Activated effector memory CD4-positive, alpha-beta T cell treated with Interleukin-2 at 50 U/mL for 16 hours (primary cell): ENCODE measurements at regions not wholly inside any gene's neighbourhood (a gene's known extent, or its start where the extent isn't known, plus 50 kb on each side); places are given as distances from the start of the nearest gene placed in this dataset.
"Not testable (repeated sequence)": the region's sequence is repeated elsewhere in the genome, so short reads cannot be mapped to it uniquely, and the experiment has no call there.

Source experiments
- DNase-seq: peaks from one replicate; pipeline ENCODE4 v3.0.0-alpha.2; 2020

- DNase-seq, result no peak
These were observed 343.2 kb downstream of the EIPR1 start for GRCh38 chr2:3034396-3034795.

DNA sequence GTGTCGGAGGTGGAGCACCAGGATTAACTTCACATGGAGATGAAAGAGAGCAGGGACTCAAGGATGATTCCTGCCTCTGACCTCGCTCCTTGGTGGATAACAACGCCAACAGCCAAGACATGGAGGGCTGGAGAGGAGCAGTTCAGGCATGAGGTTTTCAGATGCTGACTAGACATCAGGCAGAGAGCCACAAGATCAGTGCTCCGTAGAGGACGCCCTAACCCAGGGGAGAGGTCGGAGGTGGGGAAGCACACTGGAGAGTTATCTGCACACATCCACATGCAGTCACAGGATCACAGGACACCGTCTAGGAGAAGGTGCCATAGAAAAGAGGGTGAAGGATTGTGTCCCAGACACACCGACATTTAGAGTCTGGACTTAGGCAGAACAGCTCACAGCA lies 344.3 kb downstream of the EIPR1 start:
- no peak for DNase-seq

- not testable (repeated sequence) for DNase-seq
These were observed 346.8 kb downstream of the EIPR1 start for GRCh38 chr2:3030791-3031190.

DNA sequence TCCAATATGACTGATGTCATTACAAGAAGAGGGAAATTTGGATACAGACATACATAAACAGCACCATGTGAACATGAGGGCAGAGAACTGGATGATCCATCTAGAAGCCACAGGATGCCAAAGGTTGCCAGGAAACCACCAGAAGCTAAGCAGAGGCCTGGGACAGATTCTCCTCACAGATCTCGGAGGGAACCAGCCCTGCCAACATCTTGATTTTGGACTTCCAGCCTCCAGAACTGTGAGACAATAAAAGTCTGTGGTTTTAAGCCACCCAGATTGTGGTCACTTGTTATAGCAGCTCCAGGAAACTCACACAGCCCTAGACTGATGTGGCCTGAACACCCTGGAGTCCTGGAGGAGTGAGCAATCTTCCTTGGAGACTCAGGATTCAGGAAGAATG lies 351.6 kb downstream of the EIPR1 start:
- DNase-seq, result no peak

- DNase-seq, result no peak
These were observed 352.4 kb downstream of the EIPR1 start for GRCh38 chr2:3025261-3025660.

DNA sequence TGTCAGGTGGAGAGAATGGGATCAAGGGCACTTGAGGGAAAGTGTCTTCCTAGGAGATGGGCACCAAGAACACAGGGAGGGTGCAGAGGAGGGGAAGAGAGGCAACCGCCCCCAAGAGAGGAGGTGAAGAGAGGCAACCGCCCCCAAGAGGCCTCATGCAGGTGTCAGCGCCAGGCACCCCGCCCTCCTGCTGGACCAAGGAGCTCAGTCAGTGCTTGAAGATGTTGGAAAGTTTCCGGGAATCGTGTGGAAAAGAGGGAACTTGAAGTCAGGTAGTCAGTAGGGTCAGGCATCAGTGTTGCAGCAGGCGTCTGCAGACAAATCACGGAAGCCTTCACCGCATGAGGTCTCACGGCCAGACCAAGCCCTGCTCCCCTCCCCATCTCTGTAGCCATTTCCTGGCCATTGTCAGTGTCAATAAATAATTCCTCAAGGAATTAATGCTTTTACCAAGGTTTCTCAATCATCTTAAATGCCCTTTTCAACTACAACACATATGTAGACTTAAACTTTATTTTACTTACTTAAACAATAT lies 353.1 kb downstream of the EIPR1 start:
- no peak for DNase-seq

DNA sequence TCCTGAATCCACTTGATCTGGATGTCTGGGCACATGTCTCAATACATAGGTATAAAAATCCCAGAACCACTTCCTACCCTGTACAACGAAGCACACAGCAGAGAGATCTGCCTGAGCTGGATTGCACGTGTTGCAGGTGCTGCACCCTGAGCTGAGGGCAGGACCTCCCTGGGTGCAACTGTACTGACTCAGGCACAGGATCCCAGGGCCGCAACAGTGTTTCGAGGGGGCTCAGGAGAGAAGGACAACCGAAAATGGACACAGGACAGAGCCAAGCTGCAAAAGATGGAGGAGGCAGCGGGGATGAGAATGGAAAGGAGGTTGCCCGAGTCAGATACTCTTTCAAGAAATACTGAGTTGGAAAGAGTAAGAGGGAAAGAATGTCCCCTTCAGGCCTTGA lies 354.1 kb downstream of the EIPR1 start:
- DNase-seq, result no peak

DNA sequence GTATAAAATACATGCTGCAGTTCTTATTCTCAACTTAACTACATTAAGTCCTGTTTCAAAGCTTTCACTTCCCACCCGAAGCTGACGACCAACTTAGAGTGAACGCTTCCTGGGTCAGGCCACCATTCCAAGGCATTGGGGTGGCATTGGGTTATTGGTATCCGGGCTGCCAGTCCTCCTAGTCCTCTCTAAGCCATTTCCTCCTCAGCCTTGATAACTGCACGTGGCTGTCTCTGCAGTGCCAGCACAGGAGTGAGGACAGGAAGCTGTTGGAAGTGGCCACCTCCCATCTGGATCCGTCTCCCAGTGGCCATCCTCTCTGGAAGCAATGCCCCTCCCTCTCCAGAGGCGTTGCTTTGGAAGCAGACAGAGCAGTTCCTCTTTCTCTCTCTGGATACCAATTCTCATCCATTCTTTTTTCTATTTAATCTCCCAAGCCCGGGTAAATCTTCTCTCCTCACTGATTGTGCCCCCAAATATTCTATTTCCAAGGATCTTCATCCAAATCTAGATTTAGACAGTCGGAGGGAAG lies 354.7 kb downstream of the EIPR1 start:
- DNase-seq, result no peak

DNA sequence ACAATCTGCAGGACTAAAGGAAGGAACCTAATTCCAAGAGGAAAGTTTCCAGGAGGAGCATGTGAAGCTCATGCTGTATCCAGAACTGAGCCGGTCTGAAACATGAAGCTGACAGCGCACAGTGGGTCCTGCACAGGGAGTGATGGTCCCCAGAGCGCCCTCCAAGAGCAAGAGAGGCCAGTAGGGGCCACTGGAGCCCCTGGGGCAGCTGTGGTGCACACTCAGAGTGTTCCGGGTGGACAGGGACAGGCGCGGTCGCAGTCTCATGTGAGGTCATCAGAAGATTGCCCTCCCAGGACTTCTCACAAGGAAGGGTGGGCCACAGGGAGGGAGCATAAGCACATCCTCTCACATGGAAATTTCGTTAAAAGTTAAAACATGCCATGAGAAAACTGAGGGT lies 355.9 kb downstream of the EIPR1 start:
- no peak for DNase-seq

DNA sequence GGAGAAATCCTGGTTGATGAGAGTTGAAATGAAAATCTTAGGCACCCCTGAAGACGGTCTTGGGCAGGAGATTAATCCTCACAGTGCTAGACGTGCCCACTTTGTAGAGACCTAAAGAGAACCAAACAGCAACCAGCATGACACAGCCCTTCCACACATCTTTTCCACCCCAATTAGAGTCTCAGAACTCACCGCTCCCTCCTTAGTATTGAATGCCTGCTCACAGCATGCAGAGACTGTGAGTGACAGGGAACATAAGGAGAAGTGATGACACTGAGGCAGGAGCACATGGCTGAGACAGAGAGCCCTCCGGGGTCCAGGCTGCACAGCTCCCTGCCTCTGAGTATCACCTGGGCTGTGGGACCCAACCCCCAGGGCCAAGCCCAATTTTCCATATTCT lies 367.6 kb downstream of the EIPR1 start:
- no peak for DNase-seq

DNA sequence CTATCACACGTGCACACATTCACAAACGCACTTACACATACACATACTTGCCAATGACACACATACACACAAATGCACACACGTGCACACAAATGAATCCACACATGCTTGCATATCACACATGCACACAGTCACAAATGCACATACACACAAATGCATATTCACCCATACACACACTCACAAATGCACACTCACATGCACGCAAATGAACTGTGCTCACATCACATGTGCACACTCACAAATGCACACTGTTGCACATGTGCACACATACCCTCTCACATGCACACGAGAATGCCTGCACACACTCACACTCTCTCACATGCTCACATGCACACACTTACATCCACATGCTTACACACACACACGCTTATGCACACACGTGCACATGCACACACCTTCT lies 368.1 kb downstream of the EIPR1 start:
- DNase-seq, result no peak

DNA sequence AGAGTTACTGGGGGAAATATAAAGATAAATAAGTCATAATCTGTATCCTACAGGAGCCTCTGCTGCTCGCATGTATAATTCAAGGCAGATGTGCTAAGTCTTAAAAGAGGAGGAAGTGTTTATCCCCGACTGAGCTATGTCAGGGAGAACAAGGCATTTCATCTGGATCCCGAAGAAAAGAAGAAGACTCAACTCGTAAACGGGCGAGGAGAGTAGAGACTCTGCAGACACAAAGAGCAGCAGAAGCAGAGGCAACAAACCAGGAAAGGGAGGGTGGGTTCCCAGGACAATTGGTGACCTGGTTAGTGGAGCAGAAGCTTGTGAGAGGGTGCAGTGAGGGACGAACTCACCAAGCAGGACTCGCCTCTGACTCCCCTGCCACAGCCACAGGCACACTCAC lies 368.6 kb downstream of the EIPR1 start:
- DNase-seq, result no peak

DNA sequence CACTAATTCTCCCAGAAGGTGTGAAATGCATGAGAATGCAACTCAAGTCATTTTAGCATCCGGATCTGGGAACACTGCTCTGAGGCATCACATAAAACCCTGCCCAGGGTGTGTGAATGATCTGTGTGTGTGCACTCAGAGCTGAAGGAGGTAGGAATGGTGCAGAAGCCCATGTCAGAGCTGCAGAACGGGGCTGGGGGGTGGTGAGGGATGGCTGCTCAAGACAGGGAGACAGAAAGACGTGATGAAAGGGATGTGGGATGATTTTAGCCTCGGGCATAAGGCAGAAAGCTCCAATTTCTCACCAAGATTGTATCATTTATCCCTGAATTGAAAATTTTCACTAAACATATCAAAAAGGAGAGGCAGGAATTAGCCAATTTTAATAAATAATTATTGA lies 369.1 kb downstream of the EIPR1 start:
- no peak for DNase-seq

DNA sequence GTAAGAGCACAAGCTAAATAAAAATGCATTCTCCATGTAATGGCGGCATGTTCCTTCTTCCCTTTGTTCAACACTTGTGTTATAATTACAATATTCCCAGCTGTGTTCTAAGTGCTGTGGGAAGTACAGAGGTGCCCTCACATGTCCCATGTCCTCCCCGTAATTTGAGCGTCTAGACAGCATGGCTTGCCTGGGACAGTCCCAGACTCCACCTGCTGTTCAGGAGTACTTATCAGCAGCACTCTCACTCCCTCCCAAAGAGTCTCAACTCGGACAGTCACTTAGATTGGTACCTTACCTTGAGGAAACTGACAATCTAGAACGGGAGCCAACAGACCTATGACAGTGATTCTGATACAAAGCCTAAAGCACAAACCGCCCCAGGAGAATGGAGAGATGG lies 370.5 kb downstream of the EIPR1 start:
- no peak for DNase-seq

DNA sequence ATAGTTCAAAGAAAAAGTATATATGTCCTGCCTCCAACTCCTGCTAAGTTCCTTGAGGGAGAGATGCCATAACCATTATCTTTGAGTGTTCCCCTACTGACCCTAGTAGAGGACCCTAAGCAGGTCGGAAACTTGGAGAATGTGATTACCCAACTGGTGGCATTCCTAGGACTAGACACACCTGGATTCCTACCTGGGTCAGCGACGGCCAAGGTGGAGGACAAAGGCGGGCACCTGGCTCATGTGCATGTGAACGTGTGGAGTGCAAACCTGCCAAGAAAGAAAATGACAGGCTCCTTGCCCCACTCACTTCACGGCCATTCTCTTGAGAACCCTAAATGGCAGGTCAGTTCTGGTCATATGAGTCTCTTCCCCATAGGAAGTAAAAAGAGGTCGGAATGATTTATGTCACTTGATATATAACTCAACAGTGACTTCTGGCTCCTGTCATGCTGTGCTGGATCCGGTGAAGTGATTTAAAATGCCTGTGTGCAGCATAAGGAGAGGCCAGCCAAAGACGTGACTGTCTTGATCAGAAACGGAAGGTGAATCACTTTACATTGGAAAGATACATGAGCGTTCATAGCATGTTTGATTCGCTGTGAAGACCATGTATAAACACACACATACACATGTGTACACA lies 371.6 kb downstream of the EIPR1 start:
- no peak for DNase-seq

GRCh38 chr2:3001615-3002560 lies 375.7 kb downstream of the EIPR1 start:
- no peak for DNase-seq

DNA sequence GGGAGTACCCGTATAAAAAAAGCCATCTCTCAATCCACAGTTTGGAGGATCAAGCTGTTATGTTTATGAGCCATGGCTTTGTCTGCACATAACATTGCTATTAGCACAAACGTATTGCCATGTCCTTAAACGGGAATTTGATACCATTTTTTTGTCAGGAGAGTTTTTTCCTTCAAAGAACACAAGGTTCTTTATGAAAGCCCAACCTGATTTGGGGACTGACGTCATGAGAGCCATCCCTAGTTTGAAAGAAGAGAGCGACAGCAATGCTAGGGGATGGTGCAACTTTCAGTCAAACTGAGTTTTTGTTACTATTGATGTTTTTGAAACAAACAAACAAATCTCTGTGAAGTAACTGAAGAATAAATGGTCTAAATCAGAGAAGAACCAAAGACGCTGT lies 376.6 kb downstream of the EIPR1 start:
- DNase-seq, result no peak

DNA sequence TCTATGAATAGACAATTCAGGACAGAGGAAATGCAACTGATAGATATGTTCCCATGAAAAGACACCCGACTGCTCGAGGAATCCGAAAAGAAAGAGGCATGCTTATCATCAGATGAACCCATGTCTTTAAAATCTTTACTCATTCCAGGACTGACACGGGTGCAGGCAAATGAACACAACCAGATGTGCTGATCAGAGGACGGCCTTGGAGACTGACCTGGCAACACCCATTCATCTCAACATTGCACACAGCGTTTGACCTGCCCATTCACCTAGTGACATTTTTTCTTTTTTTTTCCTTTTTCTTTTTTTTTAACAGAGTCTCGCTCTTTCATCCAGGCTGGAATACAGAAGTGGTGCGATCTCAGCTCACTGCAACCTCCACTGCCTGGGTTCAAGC lies 377.5 kb downstream of the EIPR1 start:
- no peak for DNase-seq

DNA sequence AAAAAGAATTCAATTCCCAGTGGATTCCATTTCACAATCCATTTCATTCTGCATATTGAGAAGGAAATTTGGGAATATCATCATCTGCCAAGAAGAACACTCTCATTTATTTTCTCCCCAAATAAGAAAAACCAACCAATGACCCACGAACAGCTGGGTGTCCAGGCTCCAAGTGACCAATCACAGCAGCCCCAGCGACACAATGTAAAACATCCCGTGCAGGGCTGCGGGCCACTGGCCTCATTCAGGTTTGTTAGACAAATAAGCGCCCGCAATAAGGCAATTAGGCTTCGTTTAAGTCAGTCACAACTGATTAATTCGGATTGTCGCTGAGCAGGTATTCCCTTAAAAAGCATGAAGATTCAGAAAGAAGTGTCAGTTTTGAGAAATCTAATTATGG lies 378.6 kb downstream of the EIPR1 start:
- DNase-seq, result no peak

GRCh38 chr2:2993172-2993692 lies 384.4 kb downstream of the EIPR1 start:
- DNase-seq, result no peak

DNA sequence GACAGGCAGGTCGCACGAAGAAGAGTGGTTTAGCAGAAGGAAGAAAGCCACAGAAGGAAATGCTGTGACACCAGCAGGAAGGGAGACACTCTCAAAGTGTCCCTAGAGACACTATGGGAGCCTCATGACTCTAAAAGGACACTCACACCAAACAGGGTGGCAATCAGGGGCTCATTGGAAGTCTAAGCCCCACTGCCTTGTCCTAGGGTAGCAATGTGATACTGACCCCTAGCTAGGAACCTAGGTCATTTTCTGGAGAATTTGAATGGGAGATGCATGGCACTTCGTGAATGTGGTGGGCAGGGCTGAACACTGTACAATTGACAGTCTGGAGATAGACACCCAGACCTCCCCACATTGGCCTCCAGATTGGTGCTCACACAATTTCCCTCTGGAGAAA lies 385.0 kb downstream of the EIPR1 start:
- no peak for DNase-seq

GRCh38 chr2:2985020-2985419 lies 392.6 kb downstream of the EIPR1 start:
- no peak for DNase-seq

DNA sequence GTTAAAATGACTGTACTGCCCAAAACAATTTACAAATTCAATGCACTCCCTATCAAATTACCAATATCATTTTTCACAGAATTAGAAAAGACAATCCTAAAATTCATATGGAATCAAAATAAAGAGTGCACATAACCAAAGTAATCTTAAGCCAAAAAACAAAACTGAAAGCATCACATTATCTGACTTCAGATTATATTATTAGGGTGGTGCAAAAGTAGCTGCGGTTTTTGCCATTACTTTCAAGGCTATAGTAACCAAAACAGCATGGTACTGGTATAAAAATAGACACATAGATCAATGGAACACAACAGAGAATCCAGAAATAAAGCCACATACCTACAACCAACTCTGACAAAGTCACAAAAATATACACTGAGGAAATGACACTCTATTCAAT lies 396.6 kb downstream of the EIPR1 start:
- DNase-seq, result no peak

DNA sequence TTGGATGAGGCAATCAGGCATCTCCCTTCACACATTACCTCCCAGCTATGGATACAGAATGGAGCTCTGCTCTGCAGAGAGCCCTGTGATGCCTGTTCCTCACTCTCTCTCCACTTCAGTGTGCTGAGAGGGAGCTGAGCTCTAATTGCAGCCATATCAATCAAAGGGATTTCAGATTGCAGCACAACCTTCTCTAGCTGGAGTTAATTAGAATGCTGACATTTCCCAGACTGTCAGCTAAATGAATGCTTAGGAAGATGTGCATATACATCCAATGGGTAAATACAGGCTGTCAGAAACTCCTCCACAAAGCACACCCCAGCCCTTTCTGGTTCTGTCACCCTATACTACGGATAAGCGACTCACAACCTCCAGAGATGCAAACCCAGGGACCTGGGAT lies 402.6 kb downstream of the EIPR1 start:
- no peak for DNase-seq
